ENCODE measurements at regions not wholly inside any gene's neighbourhood (a gene's known extent, or its start where the extent isn't known, plus 50 kb on each side); places are given as distances from the start of the nearest gene placed in this dataset.
A peak's percentile ranks its signal among the peaks of the same experiment; 100 is the strongest.
"Not testable (repeated sequence)": the region's sequence is repeated elsewhere in the genome, so short reads cannot be mapped to it uniquely, and the experiment has no call there.

GRCh38 chr2:122692400-122693083 is 937.1 kb downstream of the TSN start:
- 87% methylated on average over 3 of the region's 4 CpGs for WGBS
- H3K9ac ChIP-seq (ENCODE audit: low read depth, low read length), result no peak overlapping the region
- H3K4me1 ChIP-seq (ENCODE audit: insufficient read depth, low read length), result 0 out of 2 replicates have a peak, but pooled peaks cover 8% of the 10 kb centered on the region

GRCh38 chr2:122697415-122697814 is 942.0 kb downstream of the TSN start:
- WGBS, result 93% methylated on average over 1 of the region's 1 CpG

More at GRCh38 chr2:122692400-122693083, 937.1 kb downstream of the TSN start:
- Histone ChIP-seq H3K27me3 (ENCODE audit: insufficient read depth, low read length) (no peaks in the 10 kb centered on the region), H3K9me3 (ENCODE audit: insufficient read depth, low read depth, low read length) (no peaks in the 10 kb centered on the region), H3K36me3 (ENCODE audit: insufficient read depth, low read length) (no peaks in the 10 kb centered on the region), H3K4me3 (ENCODE audit: low read length) (no peak overlapping the region), H3K27ac (ENCODE audit: low read depth, low read length) (no peak overlapping the region)

GRCh38 chr2:122703676-122704075 is 948.2 kb downstream of the TSN start:
- Histone ChIP-seq H3K4me3 (ENCODE audit: low read length) (no peak overlapping the region), H3K27me3 (ENCODE audit: insufficient read depth, low read length) (no peaks in the 10 kb centered on the region), H3K4me1 (ENCODE audit: insufficient read depth, low read length) (no peaks in the 10 kb centered on the region), H3K9ac (ENCODE audit: low read depth, low read length) (no peak overlapping the region), H3K27ac (ENCODE audit: low read depth, low read length) (no peak overlapping the region), H3K9me3 (ENCODE audit: insufficient read depth, low read depth, low read length) (no peaks in the 10 kb centered on the region), H3K36me3 (ENCODE audit: insufficient read depth, low read length) (no peaks in the 10 kb centered on the region)
- 82% methylated on average over 1 of the region's 1 CpG for WGBS

More at GRCh38 chr2:122697415-122697814, 942.0 kb downstream of the TSN start:
- Histone ChIP-seq H3K27ac (ENCODE audit: low read depth, low read length) (no peak overlapping the region), H3K27me3 (ENCODE audit: insufficient read depth, low read length) (no peaks in the 10 kb centered on the region), H3K4me1 (ENCODE audit: insufficient read depth, low read length) (no peaks in the 10 kb centered on the region), H3K36me3 (ENCODE audit: insufficient read depth, low read length) (no peaks in the 10 kb centered on the region), H3K9me3 (ENCODE audit: insufficient read depth, low read depth, low read length) (no peaks in the 10 kb centered on the region), H3K4me3 (ENCODE audit: low read length) (no peak overlapping the region), H3K9ac (ENCODE audit: low read depth, low read length) (no peak overlapping the region)

- Histone ChIP-seq H3K4me3 (ENCODE audit: low read length) (no peak overlapping the region), H3K27ac (ENCODE audit: low read depth, low read length) (no peak overlapping the region), H3K9ac (ENCODE audit: low read depth, low read length) (no peak overlapping the region), H3K36me3 (ENCODE audit: insufficient read depth, low read length) (no peaks in the 10 kb centered on the region), H3K4me1 (ENCODE audit: insufficient read depth, low read length) (no peaks in the 10 kb centered on the region), H3K27me3 (ENCODE audit: insufficient read depth, low read length) (no peaks in the 10 kb centered on the region), H3K9me3 (ENCODE audit: insufficient read depth, low read depth, low read length) (no peaks in the 10 kb centered on the region)
- no CpG with 5 or more reads among the region's 1 CpG for WGBS
These were observed 948.7 kb downstream of the TSN start for GRCh38 chr2:122704109-122704563.

- Histone ChIP-seq H3K36me3 (ENCODE audit: insufficient read depth, low read length) (no peaks in the 10 kb centered on the region), H3K9me3 (ENCODE audit: insufficient read depth, low read depth, low read length) (no peaks in the 10 kb centered on the region), H3K4me3 (ENCODE audit: low read length) (no peak overlapping the region), H3K27me3 (ENCODE audit: insufficient read depth, low read length) (no peaks in the 10 kb centered on the region), H3K4me1 (ENCODE audit: insufficient read depth, low read length) (no peaks in the 10 kb centered on the region), H3K27ac (ENCODE audit: low read depth, low read length) (no peak overlapping the region), H3K9ac (ENCODE audit: low read depth, low read length) (no peak overlapping the region)
- 96% methylated on average over 1 of the region's 1 CpG for WGBS
These were observed 950.3 kb downstream of the TSN start for GRCh38 chr2:122705746-122706145.

GRCh38 chr2:122706757-122707223 is 951.3 kb downstream of the TSN start:
- no peak overlapping the region for H3K27ac ChIP-seq (ENCODE audit: low read depth, low read length)
- no peak overlapping the region for H3K4me3 ChIP-seq (ENCODE audit: low read length)
- WGBS, result 91% methylated on average over 3 of the region's 3 CpGs
- no peaks in the 10 kb centered on the region for H3K36me3 ChIP-seq (ENCODE audit: insufficient read depth, low read length)
- no peaks in the 10 kb centered on the region for H3K27me3 ChIP-seq (ENCODE audit: insufficient read depth, low read length)
- no peaks in the 10 kb centered on the region for H3K9me3 ChIP-seq (ENCODE audit: insufficient read depth, low read depth, low read length)
- no peak overlapping the region for H3K9ac ChIP-seq (ENCODE audit: low read depth, low read length)
- no peaks in the 10 kb centered on the region for H3K4me1 ChIP-seq (ENCODE audit: insufficient read depth, low read length)

GRCh38 chr2:122707224-122707824 is 951.9 kb downstream of the TSN start:
- Histone ChIP-seq H3K36me3 (ENCODE audit: insufficient read depth, low read length) (no peaks in the 10 kb centered on the region), H3K4me1 (ENCODE audit: insufficient read depth, low read length) (no peaks in the 10 kb centered on the region), H3K9ac (ENCODE audit: low read depth, low read length) (no peak overlapping the region), H3K27ac (ENCODE audit: low read depth, low read length) (no peak overlapping the region), H3K4me3 (ENCODE audit: low read length) (no peak overlapping the region), H3K9me3 (ENCODE audit: insufficient read depth, low read depth, low read length) (no peaks in the 10 kb centered on the region), H3K27me3 (ENCODE audit: insufficient read depth, low read length) (no peaks in the 10 kb centered on the region)
- 95% methylated on average over 1 of the region's 1 CpG for WGBS

- Histone ChIP-seq H3K27ac (ENCODE audit: low read depth, low read length) (no peak overlapping the region), H3K4me3 (ENCODE audit: low read length) (no peak overlapping the region), H3K9ac (ENCODE audit: low read depth, low read length) (no peak overlapping the region), H3K36me3 (ENCODE audit: insufficient read depth, low read length) (no peaks in the 10 kb centered on the region), H3K27me3 (ENCODE audit: insufficient read depth, low read length) (no peaks in the 10 kb centered on the region), H3K9me3 (ENCODE audit: insufficient read depth, low read depth, low read length) (no peaks in the 10 kb centered on the region), H3K4me1 (ENCODE audit: insufficient read depth, low read length) (no peaks in the 10 kb centered on the region)
- WGBS, result 93% methylated on average over 6 of the region's 6 CpGs
These were observed 954.6 kb downstream of the TSN start for GRCh38 chr2:122710049-122710448.

- no peaks in the 10 kb centered on the region for H3K9me3 ChIP-seq (ENCODE audit: insufficient read depth, low read depth, low read length)
- WGBS, result 100% methylated on average over 2 of the region's 2 CpGs
- no peaks in the 10 kb centered on the region for H3K4me1 ChIP-seq (ENCODE audit: insufficient read depth, low read length)
- H3K9ac ChIP-seq (ENCODE audit: low read depth, low read length), result no peak overlapping the region
- H3K27me3 ChIP-seq (ENCODE audit: insufficient read depth, low read length), result no peaks in the 10 kb centered on the region
- H3K36me3 ChIP-seq (ENCODE audit: insufficient read depth, low read length), result no peaks in the 10 kb centered on the region
- no peak overlapping the region for H3K4me3 ChIP-seq (ENCODE audit: low read length)
- H3K27ac ChIP-seq (ENCODE audit: low read depth, low read length), result no peak overlapping the region
These were observed 958.3 kb downstream of the TSN start for GRCh38 chr2:122713800-122714199.

- H3K27ac ChIP-seq (ENCODE audit: low read depth, low read length); H3K4me3 ChIP-seq (ENCODE audit: low read length); H3K9me3 ChIP-seq (ENCODE audit: insufficient read depth, low read depth, low read length); H3K36me3 ChIP-seq (ENCODE audit: insufficient read depth, low read length); H3K27me3 ChIP-seq (ENCODE audit: insufficient read depth, low read length); H3K4me1 ChIP-seq (ENCODE audit: insufficient read depth, low read length); H3K9ac ChIP-seq (ENCODE audit: low read depth, low read length): not testable (repeated sequence)
- 90% methylated on average over 4 of the region's 4 CpGs for WGBS
These were observed 965.4 kb downstream of the TSN start for GRCh38 chr2:122720822-122721221.

GRCh38 chr2:122734766-122735424 is 979.4 kb downstream of the TSN start:
- Histone ChIP-seq H3K4me3 (ENCODE audit: low read length) (no peak overlapping the region), H3K27me3 (ENCODE audit: insufficient read depth, low read length) (no peaks in the 10 kb centered on the region), H3K9me3 (ENCODE audit: insufficient read depth, low read depth, low read length) (no peaks in the 10 kb centered on the region), H3K9ac (ENCODE audit: low read depth, low read length) (peak overlapping the region; percentile 27; the same call in 1 of the 2 replicates), H3K4me1 (ENCODE audit: insufficient read depth, low read length) (peaks cover 22% of the 10 kb centered on the region), H3K36me3 (ENCODE audit: insufficient read depth, low read length) (no peaks in the 10 kb centered on the region), H3K27ac (ENCODE audit: low read depth, low read length) (peak overlapping the region; percentile 73)
- whole genome bisulfite sequencing, result 74% methylated on average over 3 of the region's 4 CpGs
